IMR-90 (cell line): ENCODE measurements at regions not wholly inside any gene's neighbourhood (a gene's known extent, or its start where the extent isn't known, plus 50 kb on each side); places are given as distances from the start of the nearest gene placed in this dataset.
A peak's percentile ranks its signal among the peaks of the same experiment; 100 is the strongest.

Experiments used
- ATAC-seq: fragments of 200-7000 bp; cut with Tn5 transposase; 2 replicates; pipeline ENCODE4 v1.9.1; 2020; ENCODE audit warnings: low read depth, mild to moderate bottlenecking, moderate library complexity
- BruUV-seq: library from RNA; stranded (reverse); fragments of 400-500 nt; replicated peaks from 2 replicates; lab custom pipeline; 2021; lab: Mats Ljungman, UMichigan
- CTCF ChIA-PET: fragments of 300-600 bp; formaldehyde crosslinking; extraction: SDS; loops from one replicate; lab custom pipeline; 2021; ENCODE audit warnings: antibody characterized with exemption; lab: Yijun Ruan, JAX
- POLR2A ChIA-PET: fragments of 300-600 bp; sonication (Branson Sonifier 250); formaldehyde crosslinking; loops from one replicate; lab custom pipeline; 2022; ENCODE audit warnings: antibody characterized with exemption; ENCODE audit not compliant: unreplicated experiment; lab: Charles Lee
- DNase-seq: peaks from one replicate; pipeline ENCODE4 v3.0.0; 2013
- H2AFZ ChIP-seq: replicated peaks from 2 replicates; pipeline ENCODE3; 2013; ENCODE audit warnings: low read length, mild to moderate bottlenecking; ENCODE audit not compliant: poor library complexity
- H2AK5ac ChIP-seq: 2 replicates; pipeline ENCODE4 v1.6.1; 2013; ENCODE audit warnings: low read depth, low read length, inconsistent platforms
- H2AK9ac ChIP-seq: replicated peaks from 2 replicates; pipeline ENCODE3; 2013; ENCODE audit warnings: mild to moderate bottlenecking, low read depth, low read length, moderate library complexity; ENCODE audit not compliant: poor library complexity
- H2BK120ac ChIP-seq: 2 replicates; pipeline ENCODE4 v1.6.1; 2013; ENCODE audit warnings: low read depth, low read length, inconsistent platforms
- H2BK15ac ChIP-seq: 3 replicates; pipeline ENCODE4 v1.6.1; 2013; ENCODE audit warnings: low read depth, low read length, inconsistent platforms
- H2BK20ac ChIP-seq: 2 replicates; pipeline ENCODE4 v1.6.1; 2013; ENCODE audit warnings: low read depth, mild to moderate bottlenecking, inconsistent platforms, low read length, moderate library complexity
- H2BK5ac ChIP-seq: 2 replicates; pipeline ENCODE4 v1.6.1; 2013; ENCODE audit warnings: mild to moderate bottlenecking, low read depth, low read length, inconsistent platforms; ENCODE audit not compliant: poor library complexity, severe bottlenecking
- H3K14ac ChIP-seq: replicated peaks from 2 replicates; pipeline ENCODE4 v1.6.1; 2013; ENCODE audit warnings: low read depth, low read length, inconsistent platforms
- H3K18ac ChIP-seq: 2 replicates; pipeline ENCODE4 v1.6.1; 2013; ENCODE audit warnings: low read depth, low read length, control low read depth
- H3K23ac ChIP-seq: 2 replicates; pipeline ENCODE4 v1.6.1; 2013; ENCODE audit warnings: low read depth, low read length, inconsistent platforms
- H3K27ac ChIP-seq: 2 replicates; pipeline ENCODE4 v1.5.1; 2013; ENCODE audit warnings: mild to moderate bottlenecking, control low read depth, low read length; ENCODE audit not compliant: insufficient read depth
- H3K27me3 ChIP-seq: 2 replicates; pipeline ENCODE4 v1.6.1; 2013; ENCODE audit warnings: low read length; ENCODE audit not compliant: control insufficient read depth, insufficient read depth
- H3K36me3 ChIP-seq: 2 replicates; pipeline ENCODE4 v1.6.1; 2013; ENCODE audit warnings: low read length, mixed read lengths; ENCODE audit not compliant: control insufficient read depth, insufficient read depth
- H3K4ac ChIP-seq: 2 replicates; pipeline ENCODE4 v1.6.1; 2013; ENCODE audit warnings: low read depth, low read length, inconsistent platforms
- H3K4me1 ChIP-seq: 2 replicates; pipeline ENCODE4 v1.6.1; 2013; ENCODE audit warnings: low read length, mixed read lengths; ENCODE audit not compliant: control insufficient read depth, insufficient read depth
- H3K4me2 ChIP-seq: 2 replicates; pipeline ENCODE4 v1.6.1; 2013; ENCODE audit warnings: low read depth, mild to moderate bottlenecking, control low read depth, low read length, moderate library complexity
- H3K4me3 ChIP-seq: 2 replicates; pipeline ENCODE4 v1.5.1; 2013; ENCODE audit warnings: low read depth, mild to moderate bottlenecking, control low read depth, low read length, moderate library complexity; ENCODE audit not compliant: insufficient read depth
- H3K56ac ChIP-seq: 2 replicates; pipeline ENCODE4 v1.6.1; 2013; ENCODE audit warnings: low read length, inconsistent platforms; ENCODE audit not compliant: insufficient read depth; ENCODE audit errors: extremely low read depth
- H3K79me1 ChIP-seq, 2 experiments: 2 replicates each; pipeline ENCODE4 v1.6.1; 2013; ENCODE audit warnings: low read length in 2 of 2, inconsistent platforms in 1 of 2, low read depth in 1 of 2
- H3K9ac ChIP-seq: 2 replicates; pipeline ENCODE4 v1.6.1; 2013; ENCODE audit warnings: low read depth, low read length, control low read depth
- H3K9me1 ChIP-seq: 2 replicates; pipeline ENCODE4 v1.6.1; 2013; ENCODE audit warnings: low read length, inconsistent platforms; ENCODE audit not compliant: insufficient read depth
- H3K9me3 ChIP-seq: 2 replicates; pipeline ENCODE4 v1.6.1; 2013; ENCODE audit warnings: low read length; ENCODE audit not compliant: control insufficient read depth, insufficient read depth
- H4K20me1 ChIP-seq: 2 replicates; pipeline ENCODE4 v1.6.1; 2013; ENCODE audit warnings: low read length, inconsistent platforms; ENCODE audit not compliant: insufficient read depth
- H4K5ac ChIP-seq: 2 replicates; pipeline ENCODE4 v1.6.1; 2013; ENCODE audit warnings: mild to moderate bottlenecking, low read depth, low read length, control low read depth
- H4K8ac ChIP-seq, 2 experiments: 2 replicates each; pipeline ENCODE4 v1.6.1; 2013; ENCODE audit warnings: low read depth in 2 of 2, low read length in 2 of 2, control low read depth in 1 of 2, inconsistent platforms in 1 of 2
- H4K91ac ChIP-seq: 2 replicates; pipeline ENCODE4 v1.6.1; 2013; ENCODE audit warnings: low read depth, low read length, inconsistent platforms; ENCODE audit not compliant: insufficient read depth
- BHLHE40 ChIP-seq: fragments of 150-350 bp; IDR thresholded peaks from 2 replicates; pipeline ENCODE4 v1.6.1; 2016; ENCODE audit warnings: mild to moderate bottlenecking, low read depth, low read length
- CEBPB ChIP-seq: IDR thresholded peaks from 2 replicates; pipeline ENCODE4 v1.6.1; 2012; ENCODE audit warnings: low read depth, low read length, improper control_type of control experiment
- CHD1 ChIP-seq: IDR thresholded peaks from 2 replicates; pipeline ENCODE4 v1.6.1; 2012; ENCODE audit warnings: low read depth, low read length, improper control_type of control experiment
- FOS ChIP-seq: fragments of 150-350 bp; IDR thresholded peaks from 2 replicates; pipeline ENCODE4 v1.6.1; 2016; ENCODE audit warnings: low read depth, low read length
- MAFK ChIP-seq: IDR thresholded peaks from 2 replicates; pipeline ENCODE4 v1.6.1; 2012; ENCODE audit warnings: low read depth, low read length, improper control_type of control experiment
- MAZ ChIP-seq: IDR thresholded peaks from 2 replicates; pipeline ENCODE4 v1.6.1; 2012; ENCODE audit warnings: low read depth, mild to moderate bottlenecking, low read length, improper control_type of control experiment, moderate library complexity, borderline replicate concordance
- MXI1 ChIP-seq: IDR thresholded peaks from 2 replicates; pipeline ENCODE4 v1.6.1; 2012; ENCODE audit warnings: low read depth, mild to moderate bottlenecking, low read length, moderate library complexity, borderline replicate concordance
- NFE2L2 ChIP-seq: fragments of 150-350 bp; IDR thresholded peaks from 2 replicates; pipeline ENCODE4 v1.6.1; 2016; ENCODE audit warnings: low read depth, mild to moderate bottlenecking, low read length
- POLR2A ChIP-seq: IDR thresholded peaks from 2 replicates; pipeline ENCODE4 v1.6.1; 2012; ENCODE audit warnings: mild to moderate bottlenecking, low read depth, low read length
- RAD21 ChIP-seq: IDR thresholded peaks from 2 replicates; pipeline ENCODE4 v1.6.1; 2012; ENCODE audit warnings: low read length, improper control_type of control experiment
- RCOR1 ChIP-seq: IDR thresholded peaks from 2 replicates; pipeline ENCODE4 v1.6.1; 2012; ENCODE audit warnings: mild to moderate bottlenecking, low read length, improper control_type of control experiment; ENCODE audit not compliant: insufficient replicate concordance
- RFX5 ChIP-seq: IDR thresholded peaks from 2 replicates; pipeline ENCODE4 v1.8.0; 2012; ENCODE audit warnings: low read depth, mild to moderate bottlenecking, low read length, moderate library complexity
- SMC3 ChIP-seq: fragments of 150-350 bp; IDR thresholded peaks from 2 replicates; pipeline ENCODE4 v1.6.1; 2016; ENCODE audit warnings: low read depth, mild to moderate bottlenecking, antibody characterized with exemption, low read length, moderate library complexity
- WGBS, 2 experiments: methylation state at CpG; one replicate each; pipeline versions ENCODE4 v1.1.5 to v1.1.7; 2013; ENCODE audit warnings: missing lambda C conversion rate in 2 of 2; ENCODE audit not compliant: insufficient read length in 1 of 2; ENCODE audit errors: extremely low coverage in 2 of 2; 5-methylcytosine and 5-hydroxymethylcytosine counted together
- dilution Hi-C: fragments of 300-500 bp; cut with HindIII; formaldehyde crosslinking; loops from one replicate; pipeline ENCODE4 v1.14.3; 2018; ENCODE audit warnings: low sequenced_read_pairs; ENCODE audit not compliant: unreplicated experiment
- in situ Hi-C: fragments of 300-500 bp; cut with MboI; formaldehyde crosslinking; loops from 3 replicates; pipeline ENCODE4 v1.14.3; 2019; ENCODE audit warnings: low sequenced_read_pairs, inconsistent platforms, mixed read lengths
- intact Hi-C: fragments of 100-400 bp; cut with micrococcal nuclease; formaldehyde crosslinking; loops from 2 replicates; pipeline ENCODE4 v1.10.0; 2022
- TF ChIP-seq, protein P1 (sequence below): conservative IDR thresholded peaks from 2 replicates; pipeline ENCODE4 v1.5.1; 2012; ENCODE audit warnings: mild to moderate bottlenecking, low read depth, low read length, improper control_type of control experiment
- TF ChIP-seq, protein P2 (sequence below): fragments of 150-350 bp; IDR thresholded peaks from 2 replicates; pipeline ENCODE4 v1.6.1; 2017; ENCODE audit warnings: mild to moderate bottlenecking, antibody characterized with exemption, low read length, low read depth
- TF ChIP-seq, protein P3 (sequence below): fragments of 150-350 bp; IDR thresholded peaks from 2 replicates; pipeline ENCODE4 v1.6.1; 2016; ENCODE audit warnings: low read depth, mild to moderate bottlenecking, low read length, moderate library complexity, borderline replicate concordance

DNA sequence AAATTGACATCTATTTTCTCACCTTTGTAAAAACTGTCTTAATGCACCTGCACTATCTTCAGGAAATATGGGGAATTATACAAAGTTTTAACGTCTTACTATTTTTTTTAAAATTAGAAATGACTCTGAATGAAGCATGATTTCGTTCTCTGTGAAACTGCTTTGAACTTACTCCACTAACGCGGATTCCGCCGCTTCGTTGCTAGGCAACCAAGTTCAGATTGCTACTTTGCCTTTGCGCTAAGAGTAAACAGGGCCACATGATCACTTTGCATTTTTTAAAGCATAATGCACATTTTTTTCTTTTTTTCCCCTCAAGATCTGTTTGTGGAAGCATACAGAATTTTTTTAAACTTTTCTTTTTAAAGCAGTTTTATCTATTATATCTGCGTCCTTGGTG, 690.5 kb downstream of the BRINP3 start:
- TF ChIP-seq FOS = no peak
- no peak for TF ChIP-seq SMC3
- no peak for TF ChIP-seq CEBPB
- TF ChIP-seq MAZ = no peak
- TF ChIP-seq POLR2A = no peak
- TF ChIP-seq, protein P1, sequence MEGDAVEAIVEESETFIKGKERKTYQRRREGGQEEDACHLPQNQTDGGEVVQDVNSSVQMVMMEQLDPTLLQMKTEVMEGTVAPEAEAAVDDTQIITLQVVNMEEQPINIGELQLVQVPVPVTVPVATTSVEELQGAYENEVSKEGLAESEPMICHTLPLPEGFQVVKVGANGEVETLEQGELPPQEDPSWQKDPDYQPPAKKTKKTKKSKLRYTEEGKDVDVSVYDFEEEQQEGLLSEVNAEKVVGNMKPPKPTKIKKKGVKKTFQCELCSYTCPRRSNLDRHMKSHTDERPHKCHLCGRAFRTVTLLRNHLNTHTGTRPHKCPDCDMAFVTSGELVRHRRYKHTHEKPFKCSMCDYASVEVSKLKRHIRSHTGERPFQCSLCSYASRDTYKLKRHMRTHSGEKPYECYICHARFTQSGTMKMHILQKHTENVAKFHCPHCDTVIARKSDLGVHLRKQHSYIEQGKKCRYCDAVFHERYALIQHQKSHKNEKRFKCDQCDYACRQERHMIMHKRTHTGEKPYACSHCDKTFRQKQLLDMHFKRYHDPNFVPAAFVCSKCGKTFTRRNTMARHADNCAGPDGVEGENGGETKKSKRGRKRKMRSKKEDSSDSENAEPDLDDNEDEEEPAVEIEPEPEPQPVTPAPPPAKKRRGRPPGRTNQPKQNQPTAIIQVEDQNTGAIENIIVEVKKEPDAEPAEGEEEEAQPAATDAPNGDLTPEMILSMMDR = no peak
- no peak for TF ChIP-seq RCOR1
- TF ChIP-seq CHD1 = no peak
- TF ChIP-seq BHLHE40 = no peak
- no peak for TF ChIP-seq RAD21
- TF ChIP-seq MXI1 = no peak
- TF ChIP-seq NFE2L2 = no peak
- TF ChIP-seq RFX5 = no peak
- TF ChIP-seq, protein P2, sequence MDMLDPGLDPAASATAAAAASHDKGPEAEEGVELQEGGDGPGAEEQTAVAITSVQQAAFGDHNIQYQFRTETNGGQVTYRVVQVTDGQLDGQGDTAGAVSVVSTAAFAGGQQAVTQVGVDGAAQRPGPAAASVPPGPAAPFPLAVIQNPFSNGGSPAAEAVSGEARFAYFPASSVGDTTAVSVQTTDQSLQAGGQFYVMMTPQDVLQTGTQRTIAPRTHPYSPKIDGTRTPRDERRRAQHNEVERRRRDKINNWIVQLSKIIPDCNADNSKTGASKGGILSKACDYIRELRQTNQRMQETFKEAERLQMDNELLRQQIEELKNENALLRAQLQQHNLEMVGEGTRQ = no peak
- TF ChIP-seq, protein P3, sequence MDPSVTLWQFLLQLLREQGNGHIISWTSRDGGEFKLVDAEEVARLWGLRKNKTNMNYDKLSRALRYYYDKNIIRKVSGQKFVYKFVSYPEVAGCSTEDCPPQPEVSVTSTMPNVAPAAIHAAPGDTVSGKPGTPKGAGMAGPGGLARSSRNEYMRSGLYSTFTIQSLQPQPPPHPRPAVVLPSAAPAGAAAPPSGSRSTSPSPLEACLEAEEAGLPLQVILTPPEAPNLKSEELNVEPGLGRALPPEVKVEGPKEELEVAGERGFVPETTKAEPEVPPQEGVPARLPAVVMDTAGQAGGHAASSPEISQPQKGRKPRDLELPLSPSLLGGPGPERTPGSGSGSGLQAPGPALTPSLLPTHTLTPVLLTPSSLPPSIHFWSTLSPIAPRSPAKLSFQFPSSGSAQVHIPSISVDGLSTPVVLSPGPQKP = no peak
- no peak for TF ChIP-seq MAFK
- Histone ChIP-seq H3K9me3 (no peaks in the 10 kb centered on the region), H3K27ac (no peak overlapping the region), H2BK120ac (no peak overlapping the region), H2AFZ (no peak overlapping the region), H3K56ac (no peak overlapping the region), H3K4me3 (no peak overlapping the region), H3K4me1 (no peaks in the 10 kb centered on the region), H3K23ac (no peak overlapping the region), H4K91ac (no peak overlapping the region), H3K18ac (no peak overlapping the region), H3K79me1 (no peaks in the 10 kb centered on the region), H4K20me1 (no peaks in the 10 kb centered on the region), H3K9me1 (no peaks in the 10 kb centered on the region), H2BK20ac (no peak overlapping the region), H3K36me3 (no peaks in the 10 kb centered on the region), H3K27me3 (no peaks in the 10 kb centered on the region), H3K4me2 (no peak overlapping the region), H3K14ac (no peak overlapping the region), H3K9ac (no peak overlapping the region), H2AK5ac (no peak overlapping the region), H4K8ac (no peak overlapping the region), H2AK9ac (no peak overlapping the region), H2BK5ac (no peak overlapping the region), H2BK15ac (no peak overlapping the region), H4K5ac (no peak overlapping the region), H3K4ac (no peak overlapping the region)
- CTCF ChIA-PET = no interaction called here
- WGBS, 2 experiments = 87% methylated on average over 3 of the region's 9 CpGs; no CpG with 5 or more reads in 1 of the 2 experiments
- no TSS peak for BruUV-seq
- intact Hi-C loops (no loop called here), dilution Hi-C loops (no loop called here), in situ Hi-C loops (no loop called here)
- ATAC-seq (no peak), DNase-seq (peak; percentile 6)
- POLR2A ChIA-PET = no interaction called here
